Erythroblast (primary cell): ENCODE measurements at regions not wholly inside any gene's neighbourhood (a gene's known extent, or its start where the extent isn't known, plus 50 kb on each side); places are given as distances from the start of the nearest gene placed in this dataset.
"Not testable (repeated sequence)": the region's sequence is repeated elsewhere in the genome, so short reads cannot be mapped to it uniquely, and the experiment has no call there.

Experiments used
- DNase-seq, 2 experiments: peaks; one replicate each; lab custom pipeline; 2025; lab: John Stamatoyannopoulos, UW
- GATA1 ChIP-seq: IDR thresholded peaks from 2 replicates; pipeline ENCODE4 v1.6.1; 2011; ENCODE audit warnings: low read depth, mild to moderate bottlenecking, control low read depth, low read length, moderate library complexity
- POLR2A ChIP-seq: IDR thresholded peaks from 2 replicates; pipeline ENCODE4 v1.6.1; 2011; ENCODE audit warnings: mild to moderate bottlenecking, low read length

DNA sequence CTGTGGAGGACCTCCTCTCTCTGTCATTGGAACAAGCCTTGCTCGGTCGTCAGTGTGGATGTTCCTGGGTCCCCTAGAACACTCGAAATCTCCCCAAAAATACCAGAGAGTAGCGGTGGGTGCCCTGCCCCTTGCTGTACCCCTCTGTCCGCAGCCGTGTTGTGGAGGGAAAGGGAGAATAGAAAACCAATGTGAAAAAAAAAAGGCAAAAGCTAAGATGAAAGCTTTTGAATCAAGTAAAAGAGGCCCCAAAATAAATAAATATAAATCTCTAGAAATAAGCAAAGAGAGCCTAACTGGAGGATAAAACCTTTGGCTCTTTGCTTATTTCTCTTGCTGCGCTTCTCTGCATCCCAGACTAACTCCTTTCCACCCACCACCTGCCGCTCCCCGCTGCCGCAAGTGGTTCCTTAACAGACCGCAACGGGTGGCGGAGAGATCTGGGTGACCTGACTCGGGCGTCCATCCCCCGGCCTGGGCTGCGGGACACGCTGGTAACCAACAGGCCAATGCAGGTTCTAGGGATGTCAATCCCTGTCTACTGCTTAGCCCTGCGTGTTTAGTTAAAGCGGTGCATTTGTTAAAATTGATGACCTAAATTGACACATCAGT lies 110.0 kb downstream of the GPX5 start:
- TF ChIP-seq POLR2A (no peak), GATA1 (no peak)
- no peak for DNase-seq

DNA sequence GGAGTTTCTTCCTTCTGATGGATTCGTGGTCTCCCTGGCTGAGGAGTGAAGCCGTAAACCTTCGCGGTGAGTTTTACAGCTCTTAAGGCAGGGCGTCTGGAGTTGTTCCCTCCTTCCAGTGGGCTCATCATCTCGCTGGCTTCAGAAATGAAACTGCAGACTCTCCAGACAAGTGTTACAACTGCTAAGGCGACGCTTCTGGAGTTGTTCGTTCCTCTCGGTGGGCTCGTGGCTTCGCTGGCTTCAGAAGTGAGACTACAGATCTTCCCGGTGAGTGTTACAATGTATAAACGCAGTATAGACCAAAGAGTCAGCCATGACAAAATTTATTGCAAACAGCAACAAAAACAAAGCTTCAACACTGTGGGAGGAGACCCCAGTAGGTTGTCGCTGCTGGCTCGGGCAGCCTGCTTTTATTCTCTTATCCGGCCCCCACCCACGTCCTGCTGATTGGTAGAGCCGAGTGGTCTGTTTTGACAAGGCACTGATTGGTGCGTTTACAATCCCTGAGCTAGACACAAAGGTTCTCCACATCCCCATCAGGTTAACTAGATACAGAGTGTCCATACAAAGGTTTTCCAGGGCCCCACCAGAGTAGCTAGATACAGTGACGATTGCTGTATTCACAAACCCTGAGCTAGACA lies 113.2 kb downstream of the GPX5 start:
- no peak for DNase-seq
- TF ChIP-seq POLR2A (no peak), GATA1 (no peak)

DNA sequence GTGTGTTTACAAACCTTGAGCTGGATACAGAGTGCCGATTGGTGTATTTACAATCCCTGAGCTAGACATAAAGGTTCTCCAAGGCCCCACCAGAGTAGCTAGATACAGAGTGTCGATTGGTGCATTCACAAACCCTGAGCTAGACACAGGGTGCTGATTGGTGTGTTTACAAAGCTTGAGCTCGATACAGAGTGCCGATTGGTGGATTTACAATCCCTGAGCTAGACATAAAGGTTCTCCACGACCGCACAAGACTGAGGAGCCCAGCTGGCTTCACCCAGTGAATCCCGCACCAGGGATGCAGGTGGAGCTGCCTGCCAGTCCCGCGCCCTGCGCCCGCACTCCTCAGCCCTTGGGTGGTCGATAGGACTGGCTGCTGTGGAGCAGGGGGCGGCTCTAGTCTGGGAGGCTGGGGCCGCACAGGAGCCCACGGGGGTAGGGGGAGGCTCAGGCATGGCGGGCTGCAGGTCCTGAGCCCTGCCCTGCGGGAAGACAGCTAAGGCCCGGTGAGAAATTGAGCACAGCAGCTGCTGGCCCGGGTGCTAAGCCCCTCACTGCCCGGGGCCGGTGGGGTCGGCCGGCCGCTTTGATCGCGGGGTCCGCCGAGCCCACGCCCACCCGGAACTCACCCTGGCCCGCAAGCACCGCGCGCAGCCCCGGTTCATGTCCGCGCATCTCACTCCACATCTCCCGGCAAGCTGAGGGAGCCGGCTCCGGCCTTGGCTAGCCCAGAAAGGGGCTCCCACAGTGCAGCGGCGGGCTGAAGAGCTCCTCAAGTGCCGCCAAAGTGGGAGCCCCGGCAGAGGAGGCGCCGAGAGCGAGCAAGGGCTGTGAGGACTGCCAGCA lies 114.0 kb downstream of the GPX5 start:
- not testable (repeated sequence) for DNase-seq

DNA sequence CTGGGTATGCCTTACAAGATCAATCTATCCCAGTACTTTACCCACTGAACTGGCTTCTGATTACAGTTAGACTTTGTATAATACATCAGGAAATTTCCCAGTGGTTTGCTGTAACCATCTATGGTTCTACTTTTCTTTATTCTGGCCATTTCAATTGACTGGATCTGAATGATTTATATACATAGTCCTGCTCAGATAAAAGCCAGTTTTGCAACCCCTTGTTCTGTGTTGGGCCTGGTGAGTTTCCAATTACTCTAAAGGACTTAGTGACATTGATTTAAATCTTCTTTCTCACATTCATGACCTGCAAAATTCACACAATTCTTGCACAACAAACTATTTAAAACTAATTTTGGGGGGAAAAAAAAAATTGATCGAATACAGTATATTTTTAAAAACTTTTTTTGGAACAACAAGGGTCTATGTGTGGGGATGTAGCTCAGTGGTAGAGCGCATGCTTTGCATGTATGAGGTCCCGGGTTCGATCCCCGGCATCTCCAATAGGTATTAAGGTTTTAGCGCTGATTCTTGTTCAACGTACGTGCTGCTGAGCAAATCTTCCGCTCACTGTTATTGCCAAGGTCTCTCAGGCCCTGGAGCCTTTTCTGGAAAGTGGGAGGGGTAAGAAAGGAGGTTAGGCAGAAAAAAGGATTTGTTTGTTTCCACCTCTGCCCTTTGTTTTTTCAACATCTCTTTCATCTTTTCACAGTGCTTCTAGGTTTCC lies 117.5 kb downstream of the GPX5 start:
- peak; percentile 53 to 61 for DNase-seq
- TF ChIP-seq POLR2A (no peak), GATA1 (no peak)

DNA sequence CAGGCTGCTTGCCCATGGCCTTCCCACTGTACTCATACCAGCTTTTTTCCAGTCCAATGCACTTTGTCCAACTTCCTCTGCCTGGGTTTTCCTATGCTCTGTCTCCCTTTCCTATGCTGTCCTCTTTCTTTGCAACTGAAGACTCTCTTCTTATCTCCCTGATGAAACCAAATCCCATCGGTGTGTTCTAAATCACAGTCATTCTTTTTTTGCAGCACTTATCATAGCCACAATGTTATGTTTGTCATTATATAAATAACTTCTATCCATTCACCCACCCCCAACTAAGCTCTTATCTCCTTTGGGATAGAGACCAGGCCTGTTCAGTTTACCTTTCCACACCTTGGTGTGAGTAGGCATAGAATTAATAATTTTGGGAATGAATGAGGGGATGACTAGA lies 121.0 kb downstream of the GPX5 start:
- TF ChIP-seq GATA1 (no peak), POLR2A (no peak)
- no peak for DNase-seq

DNA sequence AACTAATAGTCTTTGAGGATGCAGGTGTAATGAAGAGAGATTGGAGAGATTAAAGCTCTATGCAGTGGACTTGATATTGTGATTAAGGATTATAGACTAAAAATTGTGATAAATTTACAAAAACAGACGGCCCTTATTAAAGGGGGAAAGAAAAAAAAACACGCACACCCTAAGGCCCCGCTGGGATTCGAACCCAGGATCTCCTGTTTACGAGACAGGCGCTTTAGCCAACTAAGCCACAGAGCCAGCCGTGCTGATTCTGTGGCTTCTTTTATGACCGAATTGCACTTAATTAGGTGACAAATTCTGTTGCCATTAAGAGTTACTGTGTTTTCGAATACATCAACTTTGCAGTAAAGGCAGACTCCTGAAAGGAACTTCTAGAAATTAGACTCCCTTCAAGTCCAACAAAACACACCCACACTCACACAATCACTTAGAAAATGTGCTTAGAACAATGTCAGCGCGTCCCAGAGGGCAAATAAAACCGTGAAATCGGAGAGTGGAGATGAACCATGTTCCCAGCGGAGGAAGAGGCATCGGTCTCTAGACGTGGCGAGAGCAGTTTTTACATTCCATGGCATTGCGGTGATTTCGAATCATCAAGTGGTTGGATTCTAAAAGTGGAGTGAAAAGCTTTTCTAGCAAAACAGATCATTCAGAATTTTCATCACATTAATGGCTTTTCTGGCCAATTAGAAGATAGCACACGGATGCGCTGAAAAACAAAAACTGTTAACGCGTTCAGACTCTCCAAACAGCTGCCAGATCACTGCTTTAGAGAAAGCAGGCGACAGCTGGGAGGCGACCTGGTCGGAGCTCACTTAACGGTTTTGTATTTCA lies 122.6 kb downstream of the GPX5 start:
- DNase-seq: peak; percentile 81 to 88

DNA sequence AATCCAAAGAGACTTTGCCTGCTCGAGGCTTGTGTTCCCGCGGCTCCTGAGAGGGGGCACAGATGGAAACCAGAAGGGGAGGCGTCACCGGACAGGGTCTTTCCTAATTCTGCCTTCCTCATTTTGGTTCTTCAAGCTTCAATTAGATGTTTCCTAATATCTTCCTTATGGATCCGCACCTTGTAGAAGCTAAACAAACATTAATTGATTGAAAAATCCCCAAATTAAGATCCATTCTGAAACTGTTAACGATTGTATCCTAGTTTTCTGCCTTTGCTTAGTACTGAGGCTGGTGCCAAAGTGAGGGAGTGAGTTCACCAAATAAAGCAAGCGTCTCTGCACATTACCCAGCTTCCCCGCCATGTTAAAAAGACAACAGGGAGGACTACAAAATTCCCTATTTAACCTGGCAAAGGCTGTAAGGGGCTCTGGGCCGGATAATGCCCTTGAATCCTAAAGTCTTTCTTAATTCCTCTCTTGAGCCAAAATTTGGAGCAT lies 123.2 kb downstream of the GPX5 start:
- TF ChIP-seq POLR2A (no peak), GATA1 (no peak)

More for the DNA sequence above, 122.6 kb downstream of the GPX5 start:
- TF ChIP-seq POLR2A (no peak), GATA1 (no peak)

DNA sequence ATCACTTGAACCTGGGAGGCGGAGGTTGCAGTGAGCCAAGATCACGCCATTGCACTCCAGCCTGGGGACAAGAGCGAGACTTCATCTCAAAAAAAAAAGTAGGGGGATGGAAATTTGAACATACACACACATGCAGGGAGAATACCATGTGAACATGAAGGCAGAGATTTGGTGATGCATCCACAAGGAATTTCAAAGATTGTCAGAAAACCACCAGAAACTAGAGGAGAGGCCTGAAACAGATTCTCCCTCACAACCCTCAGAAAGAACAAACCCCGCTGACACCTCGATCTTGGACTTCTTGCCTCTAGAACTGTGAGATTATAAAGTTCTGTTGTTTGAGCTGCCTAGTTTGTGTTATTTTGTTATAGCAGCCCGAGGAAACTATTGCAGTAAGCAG lies 125.5 kb downstream of the GPX5 start:
- no peak for TF ChIP-seq GATA1
- TF ChIP-seq POLR2A: no peak
- DNase-seq: no peak

More for the DNA sequence above, 123.2 kb downstream of the GPX5 start:
- DNase-seq: no peak

DNA sequence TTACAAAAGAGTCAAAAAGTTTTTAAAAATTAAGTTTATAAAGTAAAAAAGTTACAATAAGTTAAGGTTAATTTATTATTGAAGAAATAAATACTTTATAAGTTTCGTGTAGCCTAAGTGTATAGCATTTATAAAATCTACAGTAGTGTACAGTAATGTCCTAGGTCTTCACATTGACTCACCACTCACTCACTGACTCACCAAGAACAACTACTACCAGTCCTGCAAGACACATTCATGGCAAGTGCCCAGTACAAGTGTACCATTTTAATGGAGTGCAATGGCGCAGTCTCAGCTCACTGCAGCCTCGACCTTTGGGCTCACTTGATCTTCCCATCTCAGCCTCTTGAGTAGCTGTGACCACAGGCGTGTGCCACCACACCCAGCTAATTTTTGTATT lies 128.2 kb downstream of the GPX5 start:
- no peak for TF ChIP-seq GATA1
- no peak for TF ChIP-seq POLR2A

DNA sequence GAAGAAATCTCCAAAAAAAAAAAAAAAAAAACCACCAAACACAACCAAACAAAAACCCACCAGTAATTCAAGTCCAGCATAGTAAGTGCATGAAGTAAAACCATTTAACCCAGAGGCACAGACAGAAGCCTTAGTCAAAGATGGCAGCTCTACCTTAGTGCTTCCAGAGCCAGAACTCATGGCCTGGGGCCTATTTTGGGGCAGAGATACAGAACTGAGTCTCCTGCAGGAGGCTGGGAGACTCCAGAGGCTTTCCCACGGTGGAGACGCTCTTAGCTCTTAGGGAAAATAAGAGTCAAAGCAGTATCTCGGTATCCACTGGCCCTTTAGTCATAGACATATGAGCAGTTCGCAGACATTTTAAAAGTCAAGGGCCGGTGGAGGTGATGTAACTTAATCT lies 129.5 kb downstream of the GPX5 start:
- no peak for TF ChIP-seq GATA1
- TF ChIP-seq POLR2A: no peak
- no peak for DNase-seq

More for the DNA sequence above, 128.2 kb downstream of the GPX5 start:
- DNase-seq: no peak

DNA sequence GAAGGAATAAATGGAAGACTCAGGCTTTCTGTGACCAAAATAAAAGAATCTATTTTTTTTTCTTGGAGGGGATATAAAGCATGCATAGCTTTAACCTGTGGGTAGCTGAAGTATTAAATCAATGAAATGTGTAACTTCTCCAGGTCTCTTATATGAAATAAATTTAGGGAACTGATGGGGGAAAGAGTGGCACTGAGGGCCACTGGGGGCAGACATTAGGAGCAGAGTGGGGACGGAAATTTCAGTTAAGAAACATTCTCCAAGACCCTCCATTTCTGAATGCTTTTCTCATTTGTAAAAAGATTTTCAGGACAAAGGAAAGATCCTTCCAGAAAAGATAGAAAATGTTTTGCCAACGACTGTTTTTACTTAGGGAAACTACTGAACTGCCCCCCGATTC lies 131.0 kb downstream of the GPX5 start:
- DNase-seq: no peak
- TF ChIP-seq GATA1: no peak
- no peak for TF ChIP-seq POLR2A

DNA sequence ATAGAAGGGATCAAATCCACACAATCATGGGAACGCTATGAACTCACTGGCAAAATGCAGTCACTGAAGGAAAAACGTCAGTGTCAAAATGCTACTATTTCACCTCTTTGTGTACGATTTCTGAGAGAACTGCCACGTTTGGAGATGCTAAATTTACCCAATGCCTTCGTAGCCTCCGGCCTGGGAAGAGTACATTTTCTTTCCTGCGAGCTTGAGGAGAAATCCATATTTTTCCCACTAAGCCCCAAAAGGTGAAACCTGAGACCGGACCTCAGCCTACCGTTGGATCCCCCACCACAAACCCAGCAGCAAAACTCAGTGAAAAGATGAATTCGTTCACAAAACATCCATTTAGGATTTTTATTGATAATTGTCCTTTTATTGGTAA lies 131.7 kb downstream of the GPX5 start:
- TF ChIP-seq POLR2A (no peak), GATA1 (no peak)
- no peak for DNase-seq
